Right renal cortex interstitium (tissue), 3 donors: ENCODE measurements at regions not wholly inside any gene's neighbourhood (a gene's known extent, or its start where the extent isn't known, plus 50 kb on each side); places are given as distances from the start of the nearest gene placed in this dataset.
"Not testable (repeated sequence)": the region's sequence is repeated elsewhere in the genome, so short reads cannot be mapped to it uniquely, and the experiment has no call there.

Experiments used
- DNase-seq, 3 donors: peaks; one replicate each; pipeline ENCODE4 v3.0.0-alpha.2; 2013; ENCODE audit warnings: low read depth in 3 of 3, low spot score in 2 of 3

- DNase-seq = not testable (repeated sequence)
Observed at GRCh38 chr11:3514635-3515424, 127.0 kb downstream of the ART5 start.

- not testable (repeated sequence) for DNase-seq
Observed at GRCh38 chr11:3513311-3513710, 128.5 kb downstream of the ART5 start.

GRCh38 chr11:3512751-3513150 lies 129.0 kb downstream of the ART5 start:
- not testable (repeated sequence) for DNase-seq

GRCh38 chr11:3512133-3512703 lies 129.6 kb downstream of the ART5 start:
- DNase-seq = peak in 1 of 3 donors; percentile 1

- DNase-seq = not testable (repeated sequence)
Observed at GRCh38 chr11:3511416-3512132, 130.2 kb downstream of the ART5 start.

- DNase-seq = not testable (repeated sequence)
Observed at GRCh38 chr11:3509563-3509962, 130.6 kb upstream of the ZNF195 start.

GRCh38 chr11:3499198-3499597 lies 120.3 kb upstream of the ZNF195 start:
- not testable (repeated sequence) for DNase-seq

- not testable (repeated sequence) for DNase-seq
Observed at GRCh38 chr11:3498356-3498755, 119.4 kb upstream of the ZNF195 start.

- not testable (repeated sequence) for DNase-seq
Observed at GRCh38 chr11:3493152-3493551, 114.2 kb upstream of the ZNF195 start.

- DNase-seq = not testable (repeated sequence)
Observed at GRCh38 chr11:3488003-3488402, 109.1 kb upstream of the ZNF195 start.

GRCh38 chr11:3485737-3486136 lies 106.8 kb upstream of the ZNF195 start:
- not testable (repeated sequence) for DNase-seq

- not testable (repeated sequence) for DNase-seq
Observed at GRCh38 chr11:3476937-3477885, 98.3 kb upstream of the ZNF195 start.

- DNase-seq = not testable (repeated sequence)
Observed at GRCh38 chr11:3476084-3476936, 97.4 kb upstream of the ZNF195 start.

GRCh38 chr11:3468963-3469362 lies 90.0 kb upstream of the ZNF195 start:
- not testable (repeated sequence) for DNase-seq

- DNase-seq = not testable (repeated sequence)
Observed at GRCh38 chr11:3467599-3467998, 88.7 kb upstream of the ZNF195 start.

GRCh38 chr11:3455666-3456065 lies 76.7 kb upstream of the ZNF195 start:
- not testable (repeated sequence) for DNase-seq

GRCh38 chr11:3454844-3455243 lies 75.9 kb upstream of the ZNF195 start:
- peak in 2 of 3 donors; percentile 12 for DNase-seq

- not testable (repeated sequence) for DNase-seq
Observed at GRCh38 chr11:3453596-3454256, 74.8 kb upstream of the ZNF195 start.

- not testable (repeated sequence) for DNase-seq
Observed at GRCh38 chr11:3450822-3451221, 71.9 kb upstream of the ZNF195 start.
